H1 (cell line): ENCODE measurements at regions not wholly inside any gene's neighbourhood (a gene's known extent, or its start where the extent isn't known, plus 50 kb on each side); places are given as distances from the start of the nearest gene placed in this dataset.

Source experiments
- CTCF ChIA-PET: fragments of 300-600 bp; sonication (Branson Sonifier 250); formaldehyde crosslinking; loops from one replicate; lab custom pipeline; 2021; ENCODE audit not compliant: partially characterized antibody; lab: Charles Lee
- POLR2A ChIA-PET: fragments of 300-600 bp; sonication (Branson Sonifier 250); formaldehyde crosslinking; loops from one replicate; lab custom pipeline; 2021; ENCODE audit warnings: inconsistent platforms; ENCODE audit not compliant: partially characterized antibody; lab: Charles Lee
- DNase-seq, 2 experiments: peaks; one replicate each; pipeline versions ENCODE4 v3.0.0 to v3.0.0-alpha.2; 2010 to 2022; ENCODE audit warnings: low spot score in 2 of 2, low read depth in 1 of 2, mixed read lengths in 1 of 2
- FAIRE-seq: peaks from 2 replicates; lab custom pipeline; 2011; peaks lifted over from hg19 to GRCh38; lab: Jason Lieb, UNC
- H2AFZ ChIP-seq: 2 replicates; pipeline ENCODE4 v1.8.1; 2012; ENCODE audit warnings: low read length, inconsistent platforms
- H2AK5ac ChIP-seq: 2 replicates; pipeline ENCODE4 v1.6.1; 2013; ENCODE audit warnings: low read depth, low read length
- H2BK120ac ChIP-seq: replicated peaks from 2 replicates; pipeline ENCODE3; 2013; ENCODE audit warnings: low read depth, low read length, inconsistent platforms
- H2BK12ac ChIP-seq: 2 replicates; pipeline ENCODE4 v1.6.1; 2013; ENCODE audit warnings: low read depth, low read length
- H2BK15ac ChIP-seq: 2 replicates; pipeline ENCODE4 v1.6.1; 2013; ENCODE audit warnings: low read length
- H2BK20ac ChIP-seq: 2 replicates; pipeline ENCODE4 v1.6.1; 2013; ENCODE audit warnings: low read length
- H2BK5ac ChIP-seq: 2 replicates; pipeline ENCODE4 v1.6.1; 2013; ENCODE audit warnings: low read depth, low read length
- H3K14ac ChIP-seq: 2 replicates; pipeline ENCODE4 v1.6.1; 2013; ENCODE audit warnings: inconsistent platforms; ENCODE audit not compliant: insufficient read length
- H3K18ac ChIP-seq: 2 replicates; pipeline ENCODE4 v1.6.1; 2013; ENCODE audit warnings: low read length; ENCODE audit errors: extremely low read depth
- H3K23ac ChIP-seq: 2 replicates; pipeline ENCODE4 v1.6.1; 2013; ENCODE audit warnings: inconsistent platforms; ENCODE audit not compliant: insufficient read length
- H3K23me2 ChIP-seq: 2 replicates; pipeline ENCODE4 v1.6.1; 2013; ENCODE audit warnings: low read depth, low read length
- H3K27ac ChIP-seq: 2 replicates; pipeline ENCODE4 v1.6.1; 2011; ENCODE audit warnings: low read depth, low read length, inconsistent platforms
- H3K27me3 ChIP-seq, 4 experiments: replicated peaks in 1 of 4; 1 replicate in 1 of 4; 2 replicates in 3 of 4; pipeline versions ENCODE4 v1.6.1 to v1.8.1; 2011 to 2013; ENCODE audit warnings: low read length in 3 of 4, mild to moderate bottlenecking in 3 of 4, inconsistent platforms in 2 of 4, mixed read lengths in 2 of 4, moderate library complexity in 1 of 4; ENCODE audit not compliant: control insufficient read depth in 3 of 4, insufficient read depth in 3 of 4; ENCODE audit errors: extremely low read depth in 1 of 4
- H3K36me3 ChIP-seq, 4 experiments: 2 replicates each; pipeline versions ENCODE4 v1.6.1 to v1.8.1; 2011 to 2013; ENCODE audit warnings: mild to moderate bottlenecking in 4 of 4, low read length in 3 of 4, moderate library complexity in 2 of 4, control low read depth in 1 of 4, inconsistent platforms in 1 of 4; ENCODE audit not compliant: insufficient read depth in 4 of 4, control insufficient read depth in 2 of 4
- H3K4ac ChIP-seq: replicated peaks from 2 replicates; pipeline ENCODE3; 2013; ENCODE audit warnings: low read length, low read depth, mixed read lengths, inconsistent platforms; ENCODE audit not compliant: insufficient read length
- H3K4me1 ChIP-seq, 4 experiments: replicated peaks in 1 of 4; 1 replicate in 1 of 4; 2 replicates in 3 of 4; pipeline versions ENCODE4 v1.6.1 to v1.8.1; 2011 to 2013; ENCODE audit warnings: low read length in 3 of 4, inconsistent platforms in 2 of 4, mixed read lengths in 1 of 4; ENCODE audit not compliant: insufficient read depth in 4 of 4, control insufficient read depth in 3 of 4
- H3K4me2 ChIP-seq, 2 experiments: 2 replicates each; pipeline versions ENCODE4 v1.6.1 to v1.8.1; 2011 to 2013; ENCODE audit warnings: low read depth in 2 of 2, low read length in 2 of 2, control low read depth in 1 of 2, inconsistent platforms in 1 of 2, mild to moderate bottlenecking in 1 of 2; ENCODE audit not compliant: insufficient read depth in 1 of 2
- H3K4me3 ChIP-seq, 4 experiments: fragments of 200-600, 300-600 bp in 1 of 4; sonication (generic), shearing (Covaris generic), sonication (Bioruptor Twin) in 1 of 4; 2 replicates each; pipeline versions ENCODE4 v1.5.1 to v1.8.1; 2011 to 2016; ENCODE audit warnings: low read length in 4 of 4, low read depth in 3 of 4, control low read depth in 2 of 4, inconsistent platforms in 2 of 4, mild to moderate bottlenecking in 2 of 4, mixed read lengths in 1 of 4, moderate library complexity in 1 of 4; ENCODE audit not compliant: insufficient read depth in 2 of 4; ENCODE audit errors: extremely low read depth in 1 of 4
- H3K56ac ChIP-seq: replicated peaks from 2 replicates; pipeline ENCODE3; 2013; ENCODE audit warnings: low read depth, mild to moderate bottlenecking, mixed read lengths, low read length, inconsistent platforms; ENCODE audit not compliant: insufficient read length
- H3K79me1 ChIP-seq: 2 replicates; pipeline ENCODE4 v1.6.1; 2013; ENCODE audit warnings: low read depth, low read length, control low read depth
- H3K79me2 ChIP-seq, 2 experiments: 2 replicates each; pipeline versions ENCODE4 v1.6.1 to v1.8.1; 2012 to 2013; ENCODE audit warnings: low read length in 2 of 2, mild to moderate bottlenecking in 2 of 2, inconsistent platforms in 1 of 2; ENCODE audit not compliant: insufficient read depth in 2 of 2, control insufficient read depth in 1 of 2
- H3K9ac ChIP-seq, 4 experiments: replicated peaks in 1 of 4; 1 replicate in 1 of 4; 2 replicates in 3 of 4; pipeline versions ENCODE4 v1.6.1 to v1.8.1; 2011 to 2013; ENCODE audit warnings: low read depth in 3 of 4, low read length in 3 of 4, control low read depth in 2 of 4, mild to moderate bottlenecking in 2 of 4, moderate library complexity in 2 of 4, inconsistent platforms in 1 of 4; ENCODE audit errors: extremely low read depth in 1 of 4
- H3K9me3 ChIP-seq, 2 experiments: 2 replicates each; pipeline versions ENCODE4 v1.6.1 to v1.8.1; 2012 to 2013; ENCODE audit warnings: mild to moderate bottlenecking in 2 of 2, moderate library complexity in 2 of 2, control low read depth in 1 of 2, inconsistent platforms in 1 of 2, low read depth in 1 of 2, low read length in 1 of 2, mixed read lengths in 1 of 2; ENCODE audit not compliant: insufficient read depth in 2 of 2
- H4K20me1 ChIP-seq, 2 experiments: replicated peaks in 1 of 2; 2 replicates each; pipeline versions ENCODE3 to v1.8.1; 2011 to 2013; ENCODE audit warnings: inconsistent platforms in 2 of 2, low read length in 2 of 2, mild to moderate bottlenecking in 1 of 2; ENCODE audit not compliant: insufficient read depth in 2 of 2, control insufficient read depth in 1 of 2
- H4K5ac ChIP-seq: 2 replicates; pipeline ENCODE4 v1.6.1; 2013; ENCODE audit warnings: low read length, low read depth, mixed read lengths, inconsistent platforms; ENCODE audit not compliant: insufficient read length
- H4K8ac ChIP-seq: 2 replicates; pipeline ENCODE4 v1.8.0; 2013; ENCODE audit warnings: mild to moderate bottlenecking, moderate library complexity, low read length, inconsistent platforms; ENCODE audit not compliant: insufficient read depth; ENCODE audit errors: extremely low read depth
- H4K91ac ChIP-seq: replicated peaks from 2 replicates; pipeline ENCODE3; 2013; ENCODE audit warnings: low read length, mixed read lengths, inconsistent platforms; ENCODE audit not compliant: insufficient read length
- ATF2 ChIP-seq: IDR thresholded peaks from 2 replicates; pipeline ENCODE4 v1.6.1; 2012; ENCODE audit warnings: low read length, inconsistent platforms
- CEBPB ChIP-seq: IDR thresholded peaks from 2 replicates; pipeline ENCODE4 v1.6.1; 2012; ENCODE audit warnings: low read depth, low read length
- CHD1 ChIP-seq: IDR thresholded peaks from 2 replicates; pipeline ENCODE4 v1.6.1; 2012; ENCODE audit warnings: low read depth, low read length, improper control_type of control experiment
- CTCF ChIP-seq, 3 experiments: IDR thresholded peaks; 1 replicate in 2 of 3; 2 replicates in 1 of 3; pipeline versions ENCODE4 v1.5.1 to v1.6.1; 2011; ENCODE audit warnings: low read length in 3 of 3, mild to moderate bottlenecking in 3 of 3, inconsistent platforms in 2 of 3, low read depth in 1 of 3, moderate library complexity in 1 of 3; ENCODE audit not compliant: insufficient read depth in 1 of 3; ENCODE audit errors: control extremely low read depth in 1 of 3
- EGR1 ChIP-seq: IDR thresholded peaks from 2 replicates; pipeline ENCODE4 v1.6.1; 2011; ENCODE audit warnings: low read depth, low read length, borderline replicate concordance
- RNF2 ChIP-seq: fragments of 200-900, 300-1000 bp; sonication (generic); IDR thresholded peaks from 2 replicates; pipeline ENCODE4 v1.7.1; 2016; ENCODE audit warnings: borderline replicate concordance, low read depth, mild to moderate bottlenecking, antibody characterized with exemption, low read length; ENCODE audit not compliant: poor library complexity, severe bottlenecking; ENCODE audit errors: missing control alignments
- SIX5 ChIP-seq: IDR thresholded peaks from 2 replicates; pipeline ENCODE4 v1.6.1; 2011; ENCODE audit warnings: mild to moderate bottlenecking, low read depth, low read length
- SRF ChIP-seq: IDR thresholded peaks from 2 replicates; pipeline ENCODE4 v1.6.1; 2011; ENCODE audit warnings: mild to moderate bottlenecking, low read depth, low read length, moderate library complexity
- SUZ12 ChIP-seq: fragments of 200-600 bp; sonication (generic); IDR thresholded peaks from 2 replicates; pipeline ENCODE4 v1.6.1; 2012; ENCODE audit warnings: mild to moderate bottlenecking, inconsistent platforms, low read length, moderate library complexity, mixed read lengths
- ZNF274 ChIP-seq: IDR thresholded peaks from 2 replicates; pipeline ENCODE4 v1.7.0; 2012; ENCODE audit warnings: low read length, borderline replicate concordance; ENCODE audit errors: extremely low read depth
- whole genome bisulfite sequencing, 2 experiments: shearing (Covaris generic) in 1 of 2; methylation state at CpG; one replicate each; pipeline versions ENCODE4 v1.1.6 to v1.1.7; 2013 to 2015; ENCODE audit warnings: low lambda C conversion rate in 2 of 2, mixed read lengths in 2 of 2, inconsistent platforms in 1 of 2, low coverage in 1 of 2, missing lambda C conversion rate in 1 of 2; ENCODE audit not compliant: insufficient replicate concordance in 2 of 2, insufficient coverage in 1 of 2, insufficient read length in 1 of 2; ENCODE audit errors: extremely low coverage in 1 of 2, missing lambda C conversion rate in 1 of 2; 5-methylcytosine and 5-hydroxymethylcytosine counted together

DNA sequence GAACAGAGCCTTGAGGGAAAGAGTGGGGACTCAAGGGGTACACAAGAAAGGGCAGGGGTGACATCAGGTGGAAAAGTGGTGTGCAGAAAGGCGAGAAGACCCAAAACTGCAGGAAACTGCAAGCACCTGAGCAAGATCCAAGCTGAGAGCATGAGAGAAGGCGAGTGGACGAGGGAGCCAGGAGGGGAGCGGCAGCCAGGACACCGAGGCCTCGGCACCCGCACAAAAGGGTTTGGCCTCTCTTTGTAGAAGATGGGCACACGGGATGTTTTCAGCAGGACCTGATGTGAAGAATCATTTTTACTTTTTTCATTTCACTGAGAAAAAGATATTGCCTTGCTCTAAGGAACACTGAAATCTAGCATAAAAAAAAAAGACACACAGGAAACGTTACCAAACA lies 82.1 kb upstream of the FOXQ1 start:
- DNase-seq (no peak), FAIRE-seq (no peak)
- no peak overlapping the region for H2AK5ac ChIP-seq
- H2BK5ac ChIP-seq: no peak overlapping the region
- no peak overlapping the region for H3K14ac ChIP-seq
- no peaks in the 10 kb centered on the region for H3K9me3 ChIP-seq
- no peak overlapping the region for H4K91ac ChIP-seq
- no peak overlapping the region for H2BK15ac ChIP-seq
- CTCF ChIA-PET: no interaction called here
- H2BK12ac ChIP-seq: no peak overlapping the region
- TF ChIP-seq CHD1 (no peak), ATF2 (no peak), CEBPB (no peak), SUZ12 (no peak), CTCF (IDR thresholded peaks at IDR 0.05; ENCODE audit: control extremely low read depth in 1 of 3, insufficient read depth in 1 of 3, low read depth in 1 of 3, low read length in 3 of 3) (no peak), SIX5 (no peak), RNF2 (no peak), SRF (no peak), ZNF274 (no peak), EGR1 (no peak)
- H4K5ac ChIP-seq: no peak overlapping the region
- no peak overlapping the region for H3K27ac ChIP-seq
- H3K9ac ChIP-seq: no peak overlapping the region
- 0 out of 7 replicates have a peak, but pooled peaks cover 0 to 2% (median 0%) of the 10 kb centered on the region in 4 experiments for H3K27me3 ChIP-seq
- no peak overlapping the region for H3K4me3 ChIP-seq
- H4K20me1 ChIP-seq: no peaks in the 10 kb centered on the region
- H3K79me1 ChIP-seq: no peaks in the 10 kb centered on the region; the same call in 1 of the 2 replicates
- no peak overlapping the region for H2AFZ ChIP-seq
- H3K4me2 ChIP-seq: no peak overlapping the region
- no peaks in the 10 kb centered on the region for H3K36me3 ChIP-seq
- H2BK20ac ChIP-seq: no peak overlapping the region
- no peak overlapping the region for H3K4ac ChIP-seq
- 90% methylated on average over 9 of the region's 9 CpGs; no CpG with 5 or more reads in 1 of the 2 experiments for WGBS, 2 experiments
- H3K79me2 ChIP-seq: no peaks in the 10 kb centered on the region
- no peak overlapping the region for H2BK120ac ChIP-seq
- no peak overlapping the region for H3K23ac ChIP-seq
- POLR2A ChIA-PET: no interaction called here
- H3K56ac ChIP-seq: no peak overlapping the region
- no peak overlapping the region for H3K18ac ChIP-seq
- no peak overlapping the region for H4K8ac ChIP-seq
- H3K4me1 ChIP-seq: no peaks in the 10 kb centered on the region
- H3K23me2 ChIP-seq: no peaks in the 10 kb centered on the region
